ENCODE measurements at regions not wholly inside any gene's neighbourhood (a gene's known extent, or its start where the extent isn't known, plus 50 kb on each side); places are given as distances from the start of the nearest gene placed in this dataset.

- TF ChIP-seq CTCF (IDR thresholded peaks at IDR 0.05; ENCODE audit: poor library complexity) (no peak), EZH2 (IDR thresholded peaks at IDR 0.05; ENCODE audit: borderline replicate concordance) (no peak)
These were observed 182.7 kb upstream of the SIX2 start for GRCh38 chr2:45191976-45192375.
